ENCODE measurements at regions not wholly inside any gene's neighbourhood (a gene's known extent, or its start where the extent isn't known, plus 50 kb on each side); places are given as distances from the start of the nearest gene placed in this dataset.
A peak's percentile ranks its signal among the peaks of the same experiment; 100 is the strongest.
"Not testable (repeated sequence)": the region's sequence is repeated elsewhere in the genome, so short reads cannot be mapped to it uniquely, and the experiment has no call there.

- DNase-seq (ENCODE audit: low read depth in 2 of 2) = no peak
- no peak for TF ChIP-seq CTCF (IDR thresholded peaks at IDR 0.05; ENCODE audit: low read depth, low read length)
- H3K4me3 ChIP-seq (replicated peaks in 1 of 2; ENCODE audit: low read depth in 2 of 2, low read length in 2 of 2) = no peak overlapping the region
These were observed 93.9 kb upstream of the WSCD1 start for GRCh38 chr17:5976251-5976650.

- no peak for DNase-seq (ENCODE audit: low read depth in 2 of 2)
- no peak for TF ChIP-seq CTCF (IDR thresholded peaks at IDR 0.05; ENCODE audit: low read depth, low read length)
- H3K4me3 ChIP-seq (replicated peaks in 1 of 2; ENCODE audit: low read depth in 2 of 2, low read length in 2 of 2) = no peak overlapping the region
These were observed 91.7 kb upstream of the WSCD1 start for GRCh38 chr17:5978496-5978895.

GRCh38 chr17:5980941-5981340 is 89.2 kb upstream of the WSCD1 start:
- DNase-seq (ENCODE audit: low read depth in 2 of 2) = no peak
- H3K4me3 ChIP-seq (replicated peaks in 1 of 2; ENCODE audit: low read depth in 2 of 2, low read length in 2 of 2) = no peak overlapping the region
- TF ChIP-seq CTCF (IDR thresholded peaks at IDR 0.05; ENCODE audit: low read depth, low read length) = no peak

GRCh38 chr17:5986644-5987043 is 83.5 kb upstream of the WSCD1 start:
- no peak overlapping the region for H3K4me3 ChIP-seq (replicated peaks in 1 of 2; ENCODE audit: low read depth in 2 of 2, low read length in 2 of 2)
- no peak for DNase-seq (ENCODE audit: low read depth in 2 of 2)
- TF ChIP-seq CTCF (IDR thresholded peaks at IDR 0.05; ENCODE audit: low read depth, low read length) = no peak

- no peak for TF ChIP-seq CTCF (IDR thresholded peaks at IDR 0.05; ENCODE audit: low read depth, low read length)
- DNase-seq (ENCODE audit: low read depth in 2 of 2) = no peak
These were observed 69.8 kb upstream of the WSCD1 start for GRCh38 chr17:6000426-6000825.

GRCh38 chr17:6003221-6003620 is 67.0 kb upstream of the WSCD1 start:
- DNase-seq (ENCODE audit: low read depth in 2 of 2) = peak; percentile 27 to 90

More at GRCh38 chr17:6000426-6000825, 69.8 kb upstream of the WSCD1 start:
- no peak overlapping the region for H3K4me3 ChIP-seq (replicated peaks in 1 of 2; ENCODE audit: low read depth in 2 of 2, low read length in 2 of 2)

GRCh38 chr17:6005939-6006338 is 64.2 kb upstream of the WSCD1 start:
- TF ChIP-seq CTCF (IDR thresholded peaks at IDR 0.05; ENCODE audit: low read depth, low read length) = no peak
- no peak for DNase-seq (ENCODE audit: low read depth in 2 of 2)
- H3K4me3 ChIP-seq (replicated peaks in 1 of 2; ENCODE audit: low read depth in 2 of 2, low read length in 2 of 2) = no peak overlapping the region

More at GRCh38 chr17:6003221-6003620, 67.0 kb upstream of the WSCD1 start:
- H3K4me3 ChIP-seq (replicated peaks in 1 of 2; ENCODE audit: low read depth in 2 of 2, low read length in 2 of 2) = not testable (repeated sequence)
